K562 (cell line): ENCODE measurements at regions not wholly inside any gene's neighbourhood (a gene's known extent, or its start where the extent isn't known, plus 50 kb on each side); places are given as distances from the start of the nearest gene placed in this dataset.

Experiments
- BACH1 ChIP-seq: fragments of 200-800 bp; sonication (Bioruptor generic); IDR thresholded peaks from 2 replicates; pipeline ENCODE4 v1.6.1; 2016; ENCODE audit warnings: missing genetic modification characterization, missing compliant biosample characterization
- CBX8 ChIP-seq: fragments of 200-600 bp; sonication (generic); IDR thresholded peaks from 2 replicates; pipeline ENCODE4 v1.6.1; 2012; ENCODE audit warnings: borderline replicate concordance, mixed run types, low read depth, mild to moderate bottlenecking, moderate library complexity, mixed read lengths, low read length, control low read depth, inconsistent platforms; ENCODE audit not compliant: poor library complexity, severe bottlenecking; ENCODE audit errors: extremely low read depth
- CREB5 ChIP-seq: fragments of 250-450 bp; sonication (Bioruptor Pico); IDR thresholded peaks from 2 replicates; pipeline ENCODE4 v1.5.0; 2020; ENCODE audit warnings: mild to moderate bottlenecking
- FOXJ2 ChIP-seq: fragments of 200-800 bp; sonication (Bioruptor generic); IDR thresholded peaks from 2 replicates; pipeline ENCODE4 v1.6.1; 2016; ENCODE audit warnings: missing genetic modification characterization, missing compliant biosample characterization
- HINFP ChIP-seq: fragments of 450-650 bp; conservative IDR thresholded peaks from 2 replicates; pipeline ENCODE4 v1.6.1; 2016; ENCODE audit warnings: missing genetic modification characterization, low read depth, mild to moderate bottlenecking, control low read depth, missing compliant biosample characterization
- ILF3 ChIP-seq: fragments of 450-650 bp; IDR thresholded peaks from 2 replicates; pipeline ENCODE4 v1.6.1; 2018; ENCODE audit warnings: antibody characterized with exemption, mild to moderate bottlenecking, moderate library complexity, borderline replicate concordance
- PURB ChIP-seq: sonication (generic); formaldehyde crosslinking; IDR thresholded peaks from 2 replicates; pipeline ENCODE4 v1.9.0; 2021; ENCODE audit warnings: low read depth, mild to moderate bottlenecking, missing genetic modification reagents
- PYGO2 ChIP-seq: fragments of 450-650 bp; IDR thresholded peaks from 2 replicates; pipeline ENCODE4 v1.6.1; 2016; ENCODE audit warnings: mild to moderate bottlenecking, missing genetic modification characterization, moderate library complexity, missing compliant biosample characterization
- RFX1 ChIP-seq: fragments of 450-650 bp; IDR thresholded peaks from 2 replicates; pipeline ENCODE4 v1.6.1; 2016; ENCODE audit warnings: mild to moderate bottlenecking, moderate library complexity
- SLC30A9 ChIP-seq: fragments of 250-450 bp; sonication (Bioruptor Pico); IDR thresholded peaks from 2 replicates; pipeline ENCODE4 v1.8.0; 2022; ENCODE audit warnings: mild to moderate bottlenecking, moderate library complexity
- TFAP4 ChIP-seq: sonication (generic); formaldehyde crosslinking; IDR thresholded peaks from 2 replicates; pipeline ENCODE4 v1.8.0; 2022; ENCODE audit warnings: missing genetic modification reagents, mild to moderate bottlenecking, moderate library complexity, borderline replicate concordance
- WHSC1 ChIP-seq: IDR thresholded peaks from one replicate; pipeline ENCODE4 v1.6.1; 2012; ENCODE audit warnings: low read length, control low read depth, inconsistent platforms
- ZNF280B ChIP-seq: fragments of 250-450 bp; sonication (Bioruptor Pico); IDR thresholded peaks from 2 replicates; pipeline ENCODE4 v1.5.1; 2021; ENCODE audit warnings: mild to moderate bottlenecking
- ZNF586 ChIP-seq: fragments of 450-650 bp; formaldehyde crosslinking; conservative IDR thresholded peaks from 2 replicates; pipeline ENCODE4 v1.4.0; 2020; ENCODE audit warnings: mild to moderate bottlenecking, moderate library complexity
- ZNF668 ChIP-seq: fragments of 250-450 bp; sonication (Bioruptor Pico); IDR thresholded peaks from 2 replicates; pipeline ENCODE4 v1.8.0; 2022; ENCODE audit warnings: mild to moderate bottlenecking, inconsistent platforms

GRCh38 chr19:28521614-28522544 is 691.1 kb downstream of the UQCRFS1 start (continued):
- TF ChIP-seq ZNF586 (CRISPR knock-in tag) (0 out of 2 replicates have a peak, but pooled peaks have one; percentile 7), WHSC1 (no peak), ILF3 (no peak), PURB (CRISPR knock-in tag) (no peak), BACH1 (tag) (peak; percentile 94), SLC30A9 (CRISPR knock-in tag) (no peak), FOXJ2 (tag) (peak; percentile 75), PYGO2 (tag) (peak; percentile 95), HINFP (tag) (peak; percentile 63; the same call in 1 of the 2 replicates), CBX8 (no peak), ZNF668 (CRISPR knock-in tag) (peak; percentile 37; the same call in 1 of the 2 replicates), CREB5 (CRISPR knock-in tag) (peak; percentile 62; the same call in 1 of the 2 replicates), ZNF280B (CRISPR knock-in tag) (no peak), RFX1 (peak; percentile 77), TFAP4 (CRISPR knock-in tag) (no peak)
